Ishikawa (cell line): ENCODE measurements at regions not wholly inside any gene's neighbourhood (a gene's known extent, or its start where the extent isn't known, plus 50 kb on each side); places are given as distances from the start of the nearest gene placed in this dataset.

Experiments
- MAX ChIP-seq: IDR thresholded peaks from 2 replicates; pipeline ENCODE4 v1.6.1; 2012
- USF1 ChIP-seq: IDR thresholded peaks from 2 replicates; pipeline ENCODE4 v1.6.1; 2012

- no peak for TF ChIP-seq MAX
- no peak for TF ChIP-seq USF1
These were observed 87.6 kb upstream of the RPL34 start for GRCh38 chr4:108532738-108533137.
